Lung (tissue), 11 donors: ENCODE measurements at regions not wholly inside any gene's neighbourhood (a gene's known extent, or its start where the extent isn't known, plus 50 kb on each side); places are given as distances from the start of the nearest gene placed in this dataset.
A peak's percentile ranks its signal among the peaks of the same experiment; 100 is the strongest.
"Not testable (repeated sequence)": the region's sequence is repeated elsewhere in the genome, so short reads cannot be mapped to it uniquely, and the experiment has no call there.

Experiments
- ATAC-seq: fragments of 200-7000 bp; cut with Tn5 transposase; one replicate; pipeline ENCODE4 v1.9.1; 2020; ENCODE audit warnings: moderate number of reproducible peaks; ENCODE audit not compliant: insufficient read depth, low FRiP score
- DNase-seq, 3 donors: peaks; one replicate each; pipeline ENCODE4 v3.0.0-alpha.2; 2013 to 2017
- H3K27ac ChIP-seq, 2 donors: one replicate each; pipeline ENCODE4 v1.5.1; 2013; ENCODE audit warnings: mild to moderate bottlenecking in 2 of 2, moderate library complexity in 2 of 2, control low read depth in 1 of 2, inconsistent platforms in 1 of 2, low read depth in 1 of 2, low read length in 1 of 2
- H3K27me3 ChIP-seq, 3 donors: one replicate each; pipeline ENCODE4 v1.5.1; 2013; ENCODE audit warnings: low read length in 2 of 3; ENCODE audit not compliant: control insufficient read depth in 3 of 3, insufficient read depth in 3 of 3
- H3K36me3 ChIP-seq, 4 donors: one replicate each; pipeline ENCODE4 v1.5.1; 2013; ENCODE audit warnings: low read length in 4 of 4, mild to moderate bottlenecking in 1 of 4, moderate library complexity in 1 of 4; ENCODE audit not compliant: control insufficient read depth in 4 of 4, insufficient read depth in 4 of 4
- H3K4me1 ChIP-seq, 5 donors: one replicate each; pipeline ENCODE4 v1.5.1; 2013; ENCODE audit warnings: low read length in 5 of 5, mild to moderate bottlenecking in 2 of 5, moderate library complexity in 1 of 5; ENCODE audit not compliant: control insufficient read depth in 5 of 5, insufficient read depth in 5 of 5
- H3K4me3 ChIP-seq: one replicate; pipeline ENCODE4 v1.5.1; 2013; ENCODE audit warnings: mild to moderate bottlenecking, control low read depth, moderate library complexity
- H3K9ac ChIP-seq, 2 donors: one replicate each; pipeline ENCODE4 v1.5.1; 2013; ENCODE audit warnings: low read length in 2 of 2, control low read depth in 1 of 2; ENCODE audit not compliant: insufficient read depth in 1 of 2
- H3K9me3 ChIP-seq, 4 donors: one replicate each; pipeline ENCODE4 v1.5.1; 2013; ENCODE audit warnings: low read length in 3 of 4, mild to moderate bottlenecking in 1 of 4, moderate library complexity in 1 of 4; ENCODE audit not compliant: control insufficient read depth in 4 of 4, insufficient read depth in 3 of 4
- WGBS, 2 donors: extraction: QIAGEN DNeasy Blood & Tissue Kit; methylation state at CpG; one replicate each; pipeline ENCODE4 v1.1.7; 2013; 5-methylcytosine and 5-hydroxymethylcytosine counted together
- TF ChIP-seq, protein P1 (sequence below): IDR thresholded peaks from 2 replicates; pipeline ENCODE4 v1.5.1; 2012; ENCODE audit warnings: mild to moderate bottlenecking; ENCODE audit errors: control extremely low read depth, extremely low read depth
- donor health status: control.
- donor health status: control.
- donor health status: Bipolar disorder and iron deficiency.
- donor health status: healthy.
- donor health status: DM: yes; HTN: yes; CAD: no.

DNA sequence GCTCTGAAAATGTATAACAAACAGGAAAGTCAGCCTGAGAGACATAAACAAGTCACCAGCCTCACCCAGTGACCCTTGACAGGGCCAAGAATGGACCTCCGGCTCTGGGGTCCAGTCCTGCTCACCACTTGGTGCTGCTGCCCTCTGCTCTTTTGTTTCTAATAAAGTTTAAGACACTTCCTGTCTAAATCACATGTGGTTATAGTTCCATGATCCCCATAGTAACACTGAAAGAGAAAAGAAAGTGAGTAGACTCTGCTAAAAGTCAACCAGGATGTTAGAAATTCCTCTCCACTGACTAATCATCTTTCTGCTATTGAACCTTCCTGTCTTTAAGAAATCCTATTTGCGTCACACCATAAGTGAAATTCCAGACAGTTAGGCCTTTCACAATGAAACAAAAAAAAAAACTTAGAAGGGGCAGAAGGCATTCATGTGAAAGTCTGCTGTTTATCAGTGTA is 179.2 kb upstream of the BET1 start:
- Histone ChIP-seq H3K9me3 (no peaks in the 10 kb centered on the region), H3K4me1 (peaks cover 0 to 4% (median 2%) of the 10 kb centered on the region in 5 donors), H3K4me3 (no peak overlapping the region), H3K27ac (peak overlapping the region; percentile 43 to 89), H3K9ac (no peak overlapping the region), H3K27me3 (no peaks in the 10 kb centered on the region), H3K36me3 (no peaks in the 10 kb centered on the region)
- TF ChIP-seq, protein P1, sequence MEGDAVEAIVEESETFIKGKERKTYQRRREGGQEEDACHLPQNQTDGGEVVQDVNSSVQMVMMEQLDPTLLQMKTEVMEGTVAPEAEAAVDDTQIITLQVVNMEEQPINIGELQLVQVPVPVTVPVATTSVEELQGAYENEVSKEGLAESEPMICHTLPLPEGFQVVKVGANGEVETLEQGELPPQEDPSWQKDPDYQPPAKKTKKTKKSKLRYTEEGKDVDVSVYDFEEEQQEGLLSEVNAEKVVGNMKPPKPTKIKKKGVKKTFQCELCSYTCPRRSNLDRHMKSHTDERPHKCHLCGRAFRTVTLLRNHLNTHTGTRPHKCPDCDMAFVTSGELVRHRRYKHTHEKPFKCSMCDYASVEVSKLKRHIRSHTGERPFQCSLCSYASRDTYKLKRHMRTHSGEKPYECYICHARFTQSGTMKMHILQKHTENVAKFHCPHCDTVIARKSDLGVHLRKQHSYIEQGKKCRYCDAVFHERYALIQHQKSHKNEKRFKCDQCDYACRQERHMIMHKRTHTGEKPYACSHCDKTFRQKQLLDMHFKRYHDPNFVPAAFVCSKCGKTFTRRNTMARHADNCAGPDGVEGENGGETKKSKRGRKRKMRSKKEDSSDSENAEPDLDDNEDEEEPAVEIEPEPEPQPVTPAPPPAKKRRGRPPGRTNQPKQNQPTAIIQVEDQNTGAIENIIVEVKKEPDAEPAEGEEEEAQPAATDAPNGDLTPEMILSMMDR, result no peak
- peak; percentile 74 for ATAC-seq
- 25 to 31% methylated on average over 2 of the region's 2 CpGs for WGBS, 2 donors
- peak; percentile 15 to 76 (median 73) for DNase-seq

DNA sequence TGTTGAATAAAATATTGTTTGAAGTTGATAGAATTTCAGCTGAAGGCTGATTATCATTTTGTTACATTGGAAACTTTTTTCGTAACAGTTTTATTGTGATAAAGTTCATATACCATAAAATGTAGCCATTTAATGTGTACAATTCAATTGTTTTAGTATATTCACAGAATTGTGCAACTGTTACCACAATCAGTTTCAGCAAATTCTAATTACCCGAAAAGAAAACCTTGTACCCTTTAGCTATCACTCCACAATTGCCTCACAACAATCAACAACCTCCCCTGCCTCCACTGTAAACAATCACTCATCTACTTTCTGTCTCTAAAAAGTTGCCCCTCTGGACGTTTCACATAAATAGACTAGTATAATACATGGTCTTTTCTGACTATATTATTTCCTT is 179.7 kb upstream of the BET1 start:
- WGBS, 2 donors, result 65 to 73% methylated on average over 3 of the region's 3 CpGs
- Histone ChIP-seq H3K27me3 (no peaks in the 10 kb centered on the region), H3K27ac (peak overlapping the region in 1 of 2 donors; percentile 57), H3K4me3 (no peak overlapping the region), H3K4me1 (peaks cover 0 to 4% (median 2%) of the 10 kb centered on the region in 5 donors), H3K36me3 (no peaks in the 10 kb centered on the region), H3K9ac (no peak overlapping the region), H3K9me3 (no peaks in the 10 kb centered on the region)
- DNase-seq (no peak), ATAC-seq (no peak)
- TF ChIP-seq, protein P1, result no peak

- Histone ChIP-seq H3K27ac (no peak overlapping the region), H3K4me1 (peaks cover 0 to 7% (median 0%) of the 10 kb centered on the region in 5 donors), H3K27me3 (no peaks in the 10 kb centered on the region), H3K9me3 (no peaks in the 10 kb centered on the region), H3K9ac (no peak overlapping the region), H3K4me3 (no peak overlapping the region), H3K36me3 (no peaks in the 10 kb centered on the region)
- DNase-seq, result no peak
- TF ChIP-seq, protein P1, result no peak
- 89 to 91% methylated on average over 2 of the region's 2 CpGs for WGBS, 2 donors
- ATAC-seq, result no peak
Measured at GRCh38 chr7:94188350-94188749, 184.2 kb upstream of the BET1 start.

GRCh38 chr7:94190599-94191061 is 186.5 kb upstream of the BET1 start:
- WGBS, 2 donors, result 0% methylated on average over 1 of the region's 1 CpG
- Histone ChIP-seq H3K27me3 (no peaks in the 10 kb centered on the region), H3K9ac (no peak overlapping the region), H3K4me3 (no peak overlapping the region), H3K9me3 (no peaks in the 10 kb centered on the region), H3K27ac (peak overlapping the region in 1 of 2 donors; percentile 47), H3K4me1 (peaks cover 0 to 7% (median 0%) of the 10 kb centered on the region in 5 donors), H3K36me3 (no peaks in the 10 kb centered on the region)
- peak; percentile 58 for ATAC-seq
- DNase-seq, result peak; percentile 78 to 92 (median 89)
- TF ChIP-seq, protein P1, result no peak

DNA sequence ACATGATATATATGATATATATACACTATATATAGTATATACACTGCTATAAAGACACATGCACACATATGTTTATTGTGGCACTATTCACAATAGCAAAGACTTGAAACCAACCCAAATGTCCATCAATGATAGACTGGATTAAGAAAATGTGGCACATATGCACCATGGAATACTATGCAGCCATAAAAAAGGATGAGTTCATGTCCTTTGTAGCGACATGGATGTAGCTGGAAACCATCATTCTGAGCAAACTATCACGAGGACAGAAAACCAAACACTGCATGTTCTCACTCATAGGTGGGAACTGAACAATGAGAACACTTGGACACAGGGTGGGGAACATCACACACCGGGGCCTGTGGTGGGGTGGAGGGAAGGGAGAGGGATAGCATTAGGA is 190.3 kb upstream of the BET1 start:
- H3K9ac ChIP-seq, H3K36me3 ChIP-seq, H3K9me3 ChIP-seq, H3K27me3 ChIP-seq, H3K4me1 ChIP-seq, DNase-seq, H3K27ac ChIP-seq, ATAC-seq, H3K4me3 ChIP-seq: not testable (repeated sequence)
- 93 to 96% methylated on average over 3 of the region's 3 CpGs for WGBS, 2 donors
